Endodermal cell (in vitro differentiated cells): ENCODE measurements at regions not wholly inside any gene's neighbourhood (a gene's known extent, or its start where the extent isn't known, plus 50 kb on each side); places are given as distances from the start of the nearest gene placed in this dataset.
A peak's percentile ranks its signal among the peaks of the same experiment; 100 is the strongest.

ENCODE experiments used
- DNase-seq: peaks from one replicate; pipeline ENCODE4 v3.0.0-alpha.2; 2017
- H3K27ac ChIP-seq: 2 replicates; pipeline ENCODE4 v1.5.1; 2013; ENCODE audit warnings: mild to moderate bottlenecking, low read depth, low read length, moderate library complexity
- H3K27me3 ChIP-seq: 2 replicates; pipeline ENCODE4 v1.6.1; 2013; ENCODE audit warnings: mild to moderate bottlenecking, low read length, moderate library complexity; ENCODE audit not compliant: insufficient read depth, control insufficient read depth, poor library complexity, severe bottlenecking
- H3K36me3 ChIP-seq: 2 replicates; pipeline ENCODE4 v1.7.0; 2013; ENCODE audit warnings: mild to moderate bottlenecking, low read length, moderate library complexity; ENCODE audit not compliant: control insufficient read depth, insufficient read depth
- H3K4me1 ChIP-seq: one replicate; pipeline ENCODE4 v1.7.0; 2013; ENCODE audit warnings: low read length; ENCODE audit not compliant: control insufficient read depth, insufficient read depth
- H3K4me3 ChIP-seq: 2 replicates; pipeline ENCODE4 v1.5.1; 2013; ENCODE audit warnings: mild to moderate bottlenecking, low read length, moderate library complexity
- H3K9ac ChIP-seq: 2 replicates; pipeline ENCODE4 v1.6.1; 2013; ENCODE audit warnings: mild to moderate bottlenecking, low read length, moderate library complexity; ENCODE audit not compliant: poor library complexity, severe bottlenecking; ENCODE audit errors: extremely low read depth
- H3K9me3 ChIP-seq: 2 replicates; pipeline ENCODE4 v1.6.1; 2013; ENCODE audit warnings: mild to moderate bottlenecking, low read length, moderate library complexity; ENCODE audit not compliant: control insufficient read depth
- H3K27ac Mint-ChIP-seq: 2 replicates; pipeline ENCODE4 v1.8.0; 2020; ENCODE audit warnings: mixed read lengths
- H3K27me3 Mint-ChIP-seq: 2 replicates; pipeline ENCODE4 v1.8.0; 2021; ENCODE audit warnings: mild to moderate bottlenecking, mixed read lengths; ENCODE audit not compliant: insufficient read depth
- H3K36me3 Mint-ChIP-seq: 2 replicates; pipeline ENCODE4 v1.8.0; 2020; ENCODE audit warnings: low read depth, mixed read lengths
- H3K4me1 Mint-ChIP-seq: 2 replicates; pipeline ENCODE4 v1.8.0; 2020; ENCODE audit warnings: mixed read lengths
- H3K4me3 Mint-ChIP-seq: 2 replicates; pipeline ENCODE4 v1.8.0; 2020; ENCODE audit warnings: mild to moderate bottlenecking, moderate library complexity, mixed read lengths
- H3K9me3 Mint-ChIP-seq: 2 replicates; pipeline ENCODE4 v1.8.0; 2020; ENCODE audit warnings: mild to moderate bottlenecking, mixed read lengths
- WGBS, 2 experiments: methylation state at CpG; one replicate each; pipeline versions ENCODE4 v1.1.5 to v1.1.7; 2013; ENCODE audit warnings: missing lambda C conversion rate in 2 of 2, mixed read lengths in 1 of 2; ENCODE audit not compliant: insufficient coverage in 1 of 2, insufficient read length in 1 of 2; 5-methylcytosine and 5-hydroxymethylcytosine counted together
- TF ChIP-seq, protein P1 (sequence below): fragments of 200-600 bp; sonication (generic); conservative IDR thresholded peaks from 2 replicates; pipeline ENCODE4 v1.5.0; 2021; ENCODE audit warnings: antibody characterized with exemption, mild to moderate bottlenecking

DNA sequence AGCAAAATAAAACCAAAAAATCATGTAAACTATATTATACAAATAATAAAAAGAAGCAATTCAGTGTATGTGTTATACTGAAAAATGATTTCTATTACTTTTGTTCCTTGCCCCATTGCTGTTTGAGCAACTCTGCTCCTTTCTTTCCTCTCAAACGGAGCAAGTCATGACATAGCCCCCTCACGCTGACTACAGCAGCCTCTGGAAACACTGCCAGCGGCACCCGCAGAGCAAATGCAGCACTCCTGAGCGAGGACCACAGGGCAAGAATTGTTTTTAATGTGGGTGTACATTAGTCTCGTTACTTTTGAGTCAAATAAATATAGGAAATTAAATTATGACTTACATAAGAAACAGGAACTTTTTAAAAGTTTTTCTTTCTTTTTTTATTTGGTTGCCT is 350.1 kb upstream of the HSF2 start:
- Histone ChIP-seq H3K9ac (no peak overlapping the region), H3K9me3 (no peaks in the 10 kb centered on the region), H3K27ac (no peak overlapping the region), H3K36me3 (no peaks in the 10 kb centered on the region), H3K4me3 (no peak overlapping the region), H3K27me3 (no peaks in the 10 kb centered on the region), H3K4me1 (no peaks in the 10 kb centered on the region)
- Mint-ChIP-seq H3K36me3 (no peaks in the 10 kb centered on the region), H3K9me3 (no peaks in the 10 kb centered on the region), H3K27me3 (no peaks in the 10 kb centered on the region), H3K4me3 (no peak overlapping the region), H3K27ac (no peak overlapping the region), H3K4me1 (no peaks in the 10 kb centered on the region)
- TF ChIP-seq, protein P1, sequence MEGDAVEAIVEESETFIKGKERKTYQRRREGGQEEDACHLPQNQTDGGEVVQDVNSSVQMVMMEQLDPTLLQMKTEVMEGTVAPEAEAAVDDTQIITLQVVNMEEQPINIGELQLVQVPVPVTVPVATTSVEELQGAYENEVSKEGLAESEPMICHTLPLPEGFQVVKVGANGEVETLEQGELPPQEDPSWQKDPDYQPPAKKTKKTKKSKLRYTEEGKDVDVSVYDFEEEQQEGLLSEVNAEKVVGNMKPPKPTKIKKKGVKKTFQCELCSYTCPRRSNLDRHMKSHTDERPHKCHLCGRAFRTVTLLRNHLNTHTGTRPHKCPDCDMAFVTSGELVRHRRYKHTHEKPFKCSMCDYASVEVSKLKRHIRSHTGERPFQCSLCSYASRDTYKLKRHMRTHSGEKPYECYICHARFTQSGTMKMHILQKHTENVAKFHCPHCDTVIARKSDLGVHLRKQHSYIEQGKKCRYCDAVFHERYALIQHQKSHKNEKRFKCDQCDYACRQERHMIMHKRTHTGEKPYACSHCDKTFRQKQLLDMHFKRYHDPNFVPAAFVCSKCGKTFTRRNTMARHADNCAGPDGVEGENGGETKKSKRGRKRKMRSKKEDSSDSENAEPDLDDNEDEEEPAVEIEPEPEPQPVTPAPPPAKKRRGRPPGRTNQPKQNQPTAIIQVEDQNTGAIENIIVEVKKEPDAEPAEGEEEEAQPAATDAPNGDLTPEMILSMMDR, result no peak
- peak; percentile 56 for DNase-seq
- 68% methylated on average over 5 of the region's 6 CpGs; no CpG with 5 or more reads in 1 of the 2 experiments for WGBS, 2 experiments

DNA sequence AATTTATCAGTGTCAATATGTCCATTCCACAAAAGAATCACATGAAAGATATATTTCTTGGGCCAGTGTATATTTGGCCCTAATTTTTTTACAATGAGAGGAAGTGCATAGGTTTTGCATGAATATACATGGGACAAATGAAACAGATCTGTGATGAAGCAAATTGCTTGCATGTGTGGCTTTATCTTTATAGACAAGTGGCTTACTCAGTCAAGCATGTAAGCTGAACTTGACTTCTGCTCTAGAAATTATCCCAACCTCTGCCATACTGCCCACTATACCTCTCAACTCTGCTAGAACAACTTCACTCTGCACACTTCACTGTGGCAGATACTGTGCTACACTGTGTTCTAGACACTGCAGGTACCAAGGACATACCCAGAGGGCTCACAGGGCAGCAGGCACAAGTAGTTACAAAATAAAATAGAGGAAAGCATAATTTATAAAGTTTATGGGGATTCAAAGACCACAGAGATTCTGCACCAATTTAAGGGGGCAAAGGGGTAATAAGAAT is 349.2 kb upstream of the HSF2 start:
- H3K4me1 Mint-ChIP-seq, result no peaks in the 10 kb centered on the region
- TF ChIP-seq, protein P1, result no peak
- H3K9me3 Mint-ChIP-seq, result no peaks in the 10 kb centered on the region
- no peak for DNase-seq
- Histone ChIP-seq H3K9ac (no peak overlapping the region), H3K27me3 (no peaks in the 10 kb centered on the region), H3K4me1 (no peaks in the 10 kb centered on the region), H3K27ac (no peak overlapping the region), H3K36me3 (no peaks in the 10 kb centered on the region), H3K9me3 (no peaks in the 10 kb centered on the region), H3K4me3 (no peak overlapping the region)
- no peaks in the 10 kb centered on the region for H3K36me3 Mint-ChIP-seq
- H3K27me3 Mint-ChIP-seq, result peaks cover 2% of the 10 kb centered on the region
- no peak overlapping the region for H3K27ac Mint-ChIP-seq
- H3K4me3 Mint-ChIP-seq, result no peak overlapping the region

DNA sequence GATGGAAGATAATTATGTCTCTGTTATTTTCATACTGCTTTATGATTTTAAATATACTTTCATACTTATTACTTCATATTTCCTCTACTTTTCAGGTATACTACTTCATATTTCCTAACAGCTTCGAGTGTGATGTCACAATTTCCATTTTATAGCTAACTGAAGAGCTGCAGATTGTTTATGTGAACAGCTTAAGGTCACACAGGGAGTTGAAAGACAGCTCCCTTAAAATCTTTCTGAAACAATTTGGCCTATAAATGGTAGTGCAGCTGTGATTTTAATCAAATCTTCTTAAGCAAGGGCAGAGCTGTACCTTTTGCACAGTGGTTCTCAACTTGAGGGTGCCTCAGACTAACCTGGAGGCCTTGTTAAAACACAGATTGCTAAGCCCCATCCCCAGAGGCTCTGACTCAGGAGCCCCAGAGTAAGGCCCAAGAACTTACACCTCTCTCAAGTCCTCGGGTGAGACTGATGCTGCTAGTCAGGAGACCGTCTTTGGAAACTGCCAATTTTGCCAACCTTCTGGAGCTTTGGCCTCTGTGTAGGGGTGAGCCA is 347.0 kb upstream of the HSF2 start:
- no peaks in the 10 kb centered on the region for H3K36me3 ChIP-seq
- no peaks in the 10 kb centered on the region for H3K9me3 Mint-ChIP-seq
- H3K27me3 ChIP-seq, result no peaks in the 10 kb centered on the region
- H3K4me1 Mint-ChIP-seq, result no peaks in the 10 kb centered on the region
- no peaks in the 10 kb centered on the region for H3K36me3 Mint-ChIP-seq
- no peaks in the 10 kb centered on the region for H3K9me3 ChIP-seq
- no peak for DNase-seq
- no peak overlapping the region for H3K27ac Mint-ChIP-seq
- whole genome bisulfite sequencing, 2 experiments, result 84 to 92% methylated on average over 2 to 3 of the region's 3 CpGs
- no peak overlapping the region for H3K27ac ChIP-seq
- H3K4me1 ChIP-seq, result no peaks in the 10 kb centered on the region
- H3K4me3 Mint-ChIP-seq, result no peak overlapping the region
- H3K27me3 Mint-ChIP-seq, result peaks cover 2% of the 10 kb centered on the region
- no peak overlapping the region for H3K9ac ChIP-seq
- no peak overlapping the region for H3K4me3 ChIP-seq
- TF ChIP-seq, protein P1, result no peak
